GM21423 (cell line): ENCODE measurements at regions not wholly inside any gene's neighbourhood (a gene's known extent, or its start where the extent isn't known, plus 50 kb on each side); places are given as distances from the start of the nearest gene placed in this dataset.
"Not testable (repeated sequence)": the region's sequence is repeated elsewhere in the genome, so short reads cannot be mapped to it uniquely, and the experiment has no call there.

Experiments used
- ATAC-seq: cut with Tn5 transposase; IDR thresholded peaks from one replicate; pipeline ENCODE4 v1.9.1; 2021; ENCODE audit warnings: mild to moderate bottlenecking, moderate library complexity; ENCODE audit not compliant: unreplicated experiment

GRCh38 chr6:67160820-67161219 is 1453.8 kb upstream of the EYS start:
- no peak for ATAC-seq

GRCh38 chr6:67141005-67141404 is 1434.0 kb upstream of the EYS start:
- ATAC-seq, result no peak

GRCh38 chr6:67133973-67134372 is 1426.9 kb upstream of the EYS start:
- ATAC-seq, result no peak

- no peak for ATAC-seq
Observed at GRCh38 chr6:67131827-67132226, 1424.8 kb upstream of the EYS start.

GRCh38 chr6:67129780-67130179 is 1422.8 kb upstream of the EYS start:
- no peak for ATAC-seq

GRCh38 chr6:67127041-67127440 is 1420.0 kb upstream of the EYS start:
- ATAC-seq, result no peak

- no peak for ATAC-seq
Observed at GRCh38 chr6:67121115-67121514, 1414.1 kb upstream of the EYS start.

- no peak for ATAC-seq
Observed at GRCh38 chr6:67112120-67112519, 1405.1 kb upstream of the EYS start.

GRCh38 chr6:67102743-67103142 is 1395.7 kb upstream of the EYS start:
- ATAC-seq, result no peak

- not testable (repeated sequence) for ATAC-seq
Observed at GRCh38 chr6:67095618-67096226, 1388.7 kb upstream of the EYS start.

- ATAC-seq, result no peak
Observed at GRCh38 chr6:67094431-67094946, 1387.5 kb upstream of the EYS start.

- no peak for ATAC-seq
Observed at GRCh38 chr6:67073938-67074337, 1366.9 kb upstream of the EYS start.

- no peak for ATAC-seq
Observed at GRCh38 chr6:67068781-67069180, 1361.8 kb upstream of the EYS start.

GRCh38 chr6:67064323-67064722 is 1357.3 kb upstream of the EYS start:
- no peak for ATAC-seq

GRCh38 chr6:67047996-67048395 is 1341.0 kb upstream of the EYS start:
- no peak for ATAC-seq

- ATAC-seq, result no peak
Observed at GRCh38 chr6:67045076-67045475, 1338.0 kb upstream of the EYS start.

- no peak for ATAC-seq
Observed at GRCh38 chr6:67031451-67031850, 1324.4 kb upstream of the EYS start.

GRCh38 chr6:67030861-67031260 is 1323.8 kb upstream of the EYS start:
- ATAC-seq, result no peak

- no peak for ATAC-seq
Observed at GRCh38 chr6:67016921-67017460, 1310.0 kb upstream of the EYS start.

- no peak for ATAC-seq
Observed at GRCh38 chr6:67011441-67011840, 1304.4 kb upstream of the EYS start.

GRCh38 chr6:67009818-67010217 is 1302.8 kb upstream of the EYS start:
- no peak for ATAC-seq

GRCh38 chr6:67003844-67004243 is 1296.8 kb upstream of the EYS start:
- ATAC-seq, result no peak

GRCh38 chr6:67000121-67000520 is 1293.1 kb upstream of the EYS start:
- no peak for ATAC-seq
